Cardiac muscle cell (in vitro differentiated cells and primary cell): ENCODE measurements at regions not wholly inside any gene's neighbourhood (a gene's known extent, or its start where the extent isn't known, plus 50 kb on each side); places are given as distances from the start of the nearest gene placed in this dataset.

Experiments
- DNase-seq, 2 donors: peaks; one replicate each; pipeline versions ENCODE4 v3.0.0 to v3.0.0-alpha.2; 2010 to 2017; ENCODE audit warnings: low read depth in 1 of 2, low spot score in 1 of 2
- H3K27ac ChIP-seq: fragments of 200-600 bp; sonication (generic); 2 replicates; pipeline ENCODE4 v1.5.1; 2016
- H3K27me3 ChIP-seq: fragments of 200-600 bp; sonication (generic); 2 replicates; pipeline ENCODE4 v1.6.0; 2016; ENCODE audit warnings: control low read depth
- H3K36me3 ChIP-seq: fragments of 200-600 bp; sonication (generic); 2 replicates; pipeline ENCODE4 v1.5.1; 2016; ENCODE audit warnings: control low read depth
- H3K4me1 ChIP-seq: fragments of 200-600 bp; sonication (generic); 2 replicates; pipeline ENCODE4 v1.8.1; 2017; ENCODE audit warnings: low read depth, mild to moderate bottlenecking, mixed run types
- H3K4me3 ChIP-seq: fragments of 200-600 bp; sonication (generic); 2 replicates; pipeline ENCODE4 v1.5.1; 2016; ENCODE audit warnings: mild to moderate bottlenecking
- H3K9me3 ChIP-seq: fragments of 200-600 bp; sonication (generic); 2 replicates; pipeline ENCODE4 v1.5.1; 2017; ENCODE audit warnings: low read depth, mild to moderate bottlenecking, control low read depth
- CTCF ChIP-seq: IDR thresholded peaks from 2 replicates; pipeline ENCODE4 v1.5.1; 2012; ENCODE audit warnings: low read depth, mild to moderate bottlenecking, low read length

- Histone ChIP-seq H3K36me3 (no peaks in the 10 kb centered on the region), H3K27ac (no peak overlapping the region), H3K27me3 (no peaks in the 10 kb centered on the region), H3K9me3 (no peaks in the 10 kb centered on the region), H3K4me1 (no peaks in the 10 kb centered on the region), H3K4me3 (no peak overlapping the region)
- TF ChIP-seq CTCF: no peak
- no peak for DNase-seq
Observed at GRCh38 chr5:38048400-38048799, 208.6 kb upstream of the GDNF start.

DNA sequence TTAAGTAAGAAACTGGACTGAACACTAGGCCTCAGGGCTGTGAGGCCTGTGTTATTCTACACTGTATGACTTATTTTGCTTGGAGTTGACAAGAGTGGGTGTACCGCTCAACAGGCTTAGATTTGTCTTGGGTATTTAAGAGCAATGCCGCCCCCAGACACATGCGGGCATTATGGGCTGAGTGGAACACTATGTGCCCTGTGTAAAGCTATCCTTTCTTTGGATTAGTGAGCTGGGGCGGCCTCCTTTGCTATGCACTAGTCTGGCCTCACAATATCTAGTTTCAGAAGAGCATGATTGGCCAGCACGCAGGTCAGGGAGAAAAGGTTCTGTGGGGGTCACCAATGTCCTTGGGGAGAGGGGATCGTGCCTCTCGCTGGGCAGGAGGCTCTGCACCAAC, 206.3 kb upstream of the GDNF start:
- H3K27me3 ChIP-seq: no peaks in the 10 kb centered on the region
- no peaks in the 10 kb centered on the region for H3K4me1 ChIP-seq
- H3K4me3 ChIP-seq: no peak overlapping the region
- DNase-seq: no peak
- no peak overlapping the region for H3K27ac ChIP-seq
- no peak for TF ChIP-seq CTCF
- no peaks in the 10 kb centered on the region for H3K9me3 ChIP-seq
- H3K36me3 ChIP-seq: no peaks in the 10 kb centered on the region

DNA sequence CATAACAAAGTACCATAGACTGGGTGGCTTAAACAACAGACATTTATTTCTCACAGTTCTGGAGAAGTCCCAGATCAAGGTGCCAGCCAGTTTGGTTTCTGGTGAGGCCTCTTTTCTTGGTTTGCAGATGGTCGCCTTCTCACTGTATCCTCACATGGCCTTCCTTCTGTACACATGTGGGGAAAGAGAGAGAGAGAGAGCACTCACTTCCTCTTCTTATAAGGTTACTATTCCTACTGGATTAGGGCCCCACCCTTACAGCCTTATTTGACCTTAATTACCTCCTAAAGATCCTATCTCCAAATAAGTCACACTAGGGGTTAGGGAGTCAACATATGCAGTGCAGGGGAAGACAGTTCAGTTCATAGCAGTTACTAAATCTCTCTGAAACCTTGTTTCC, 205.6 kb upstream of the GDNF start:
- H3K4me3 ChIP-seq: no peak overlapping the region
- H3K9me3 ChIP-seq: no peaks in the 10 kb centered on the region
- H3K27ac ChIP-seq: no peak overlapping the region
- no peak for TF ChIP-seq CTCF
- no peaks in the 10 kb centered on the region for H3K4me1 ChIP-seq
- H3K36me3 ChIP-seq: no peaks in the 10 kb centered on the region
- no peak for DNase-seq
- no peaks in the 10 kb centered on the region for H3K27me3 ChIP-seq

DNA sequence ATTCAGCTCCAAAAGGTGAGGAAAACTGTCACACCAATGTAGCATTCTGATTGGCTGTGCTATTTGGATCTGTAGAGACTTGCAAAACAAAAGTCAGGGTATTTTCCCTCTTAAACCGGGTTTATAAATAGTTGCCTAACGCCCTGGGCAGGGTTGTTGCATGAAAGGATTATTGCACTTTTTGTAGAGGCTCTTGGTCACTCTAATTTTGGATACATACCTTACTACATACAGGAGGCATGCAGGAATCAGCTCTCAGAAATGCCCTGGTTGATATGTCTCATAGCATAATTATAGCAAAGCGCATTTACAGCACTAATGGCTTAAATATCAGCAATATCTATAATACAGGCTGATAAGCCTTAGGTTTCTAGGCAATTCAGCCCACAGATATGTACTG, 200.0 kb upstream of the GDNF start:
- H3K27ac ChIP-seq: no peak overlapping the region
- no peaks in the 10 kb centered on the region for H3K27me3 ChIP-seq
- no peaks in the 10 kb centered on the region for H3K36me3 ChIP-seq
- H3K4me3 ChIP-seq: no peak overlapping the region
- no peaks in the 10 kb centered on the region for H3K4me1 ChIP-seq
- TF ChIP-seq CTCF: no peak
- no peaks in the 10 kb centered on the region for H3K9me3 ChIP-seq
- DNase-seq: no peak

GRCh38 chr5:38039091-38039490, 199.2 kb upstream of the GDNF start:
- no peak for TF ChIP-seq CTCF
- no peaks in the 10 kb centered on the region for H3K36me3 ChIP-seq
- no peaks in the 10 kb centered on the region for H3K4me1 ChIP-seq
- no peaks in the 10 kb centered on the region for H3K27me3 ChIP-seq
- DNase-seq: no peak
- no peak overlapping the region for H3K4me3 ChIP-seq
- H3K27ac ChIP-seq: no peak overlapping the region
- H3K9me3 ChIP-seq: no peaks in the 10 kb centered on the region

DNA sequence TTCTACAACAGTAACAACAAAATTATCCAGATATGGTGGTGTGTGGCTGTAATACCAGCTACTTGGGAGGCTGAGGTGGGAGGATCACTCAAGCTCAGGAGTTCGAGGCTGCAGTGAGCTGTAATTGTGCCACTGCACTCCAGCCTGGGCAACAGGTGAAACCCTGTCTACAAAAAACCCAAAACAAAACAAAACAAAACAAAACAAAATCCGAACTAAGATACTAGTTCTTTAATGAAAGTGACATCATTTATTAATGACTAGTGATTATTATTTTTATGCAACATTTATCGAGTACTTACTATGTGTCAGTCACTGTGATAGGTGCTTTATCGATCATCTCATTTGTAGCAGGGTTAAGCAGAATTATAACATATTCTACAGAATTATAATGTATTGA, 196.9 kb upstream of the GDNF start:
- Histone ChIP-seq H3K27me3 (no peaks in the 10 kb centered on the region), H3K9me3 (no peaks in the 10 kb centered on the region), H3K4me1 (no peaks in the 10 kb centered on the region), H3K4me3 (no peak overlapping the region), H3K27ac (no peak overlapping the region), H3K36me3 (no peaks in the 10 kb centered on the region)
- TF ChIP-seq CTCF: no peak
- DNase-seq: no peak
